DOHH2 (cell line): ENCODE measurements at regions not wholly inside any gene's neighbourhood (a gene's known extent, or its start where the extent isn't known, plus 50 kb on each side); places are given as distances from the start of the nearest gene placed in this dataset.
"Not testable (repeated sequence)": the region's sequence is repeated elsewhere in the genome, so short reads cannot be mapped to it uniquely, and the experiment has no call there.

Experiments
- H3F3A ChIP-seq: fragments of 200-600 bp; sonication (generic), shearing (Covaris generic); 2 replicates; pipeline ENCODE4 v1.6.0; 2016; ENCODE audit warnings: antibody characterized with exemption, mild to moderate bottlenecking; ENCODE audit not compliant: control insufficient read depth, insufficient read depth
- H3K27ac ChIP-seq: fragments of 200-600 bp; sonication (generic); 2 replicates; pipeline ENCODE4 v1.5.1; 2014; ENCODE audit warnings: low read depth, mild to moderate bottlenecking, low read length, moderate library complexity
- H3K27me3 ChIP-seq: fragments of 200-600 bp; sonication (generic); 2 replicates; pipeline ENCODE4 v1.6.1; 2014; ENCODE audit warnings: mild to moderate bottlenecking, low read length, mixed read lengths; ENCODE audit not compliant: control insufficient read depth
- H3K36me3 ChIP-seq: fragments of 200-600 bp; sonication (generic); 2 replicates; pipeline ENCODE4 v1.6.1; 2014; ENCODE audit warnings: mild to moderate bottlenecking, low read length, moderate library complexity, mixed read lengths; ENCODE audit not compliant: control insufficient read depth
- H3K4me1 ChIP-seq: fragments of 200-600 bp; sonication (generic); 2 replicates; pipeline ENCODE4 v1.6.1; 2014; ENCODE audit warnings: mild to moderate bottlenecking, low read length, mixed read lengths; ENCODE audit not compliant: control insufficient read depth
- H3K4me2 ChIP-seq: fragments of 200-600 bp; sonication (generic); 2 replicates; pipeline ENCODE4 v1.6.0; 2014; ENCODE audit warnings: mild to moderate bottlenecking, low read length, moderate library complexity
- H3K4me3 ChIP-seq: fragments of 200-600 bp; sonication (generic); 2 replicates; pipeline ENCODE4 v1.5.1; 2014; ENCODE audit warnings: mild to moderate bottlenecking, low read length, mixed read lengths
- H3K79me2 ChIP-seq: fragments of 200-600 bp; sonication (generic); 2 replicates; pipeline ENCODE4 v1.6.1; 2014; ENCODE audit warnings: mild to moderate bottlenecking, low read length, mixed read lengths; ENCODE audit not compliant: control insufficient read depth
- H3K9me2 ChIP-seq: fragments of 200-600 bp; sonication (generic); replicated peaks from 2 replicates; pipeline ENCODE4 v1.6.1; 2014; ENCODE audit warnings: mild to moderate bottlenecking, low read length, mixed read lengths; ENCODE audit not compliant: control insufficient read depth
- H3K9me3 ChIP-seq: fragments of 200-600 bp; sonication (generic); 2 replicates; pipeline ENCODE4 v1.6.1; 2014; ENCODE audit warnings: antibody characterized with exemption, low read length, mixed read lengths; ENCODE audit not compliant: control insufficient read depth, insufficient read depth
- H4K20me1 ChIP-seq: fragments of 200-600 bp; sonication (generic); 2 replicates; pipeline ENCODE4 v1.6.0; 2014; ENCODE audit warnings: low read depth, mild to moderate bottlenecking, antibody characterized with exemption, low read length, moderate library complexity; ENCODE audit not compliant: control insufficient read depth, insufficient read depth

GRCh38 chr1:146510248-146510983, 281.6 kb upstream of the NOTCH2NLA start:
- not testable (repeated sequence) for H3K4me1 ChIP-seq, H4K20me1 ChIP-seq, H3K9me2 ChIP-seq, H3F3A ChIP-seq, H3K79me2 ChIP-seq, H3K4me2 ChIP-seq, H3K9me3 ChIP-seq, H3K27ac ChIP-seq, H3K4me3 ChIP-seq, H3K36me3 ChIP-seq, H3K27me3 ChIP-seq

GRCh38 chr1:146504121-146504520, 275.3 kb upstream of the NOTCH2NLA start:
- not testable (repeated sequence) for H3K36me3 ChIP-seq, H3F3A ChIP-seq, H3K4me2 ChIP-seq, H3K27me3 ChIP-seq, H3K4me1 ChIP-seq, H3K9me2 ChIP-seq, H3K4me3 ChIP-seq, H3K9me3 ChIP-seq, H3K79me2 ChIP-seq, H3K27ac ChIP-seq, H4K20me1 ChIP-seq

DNA sequence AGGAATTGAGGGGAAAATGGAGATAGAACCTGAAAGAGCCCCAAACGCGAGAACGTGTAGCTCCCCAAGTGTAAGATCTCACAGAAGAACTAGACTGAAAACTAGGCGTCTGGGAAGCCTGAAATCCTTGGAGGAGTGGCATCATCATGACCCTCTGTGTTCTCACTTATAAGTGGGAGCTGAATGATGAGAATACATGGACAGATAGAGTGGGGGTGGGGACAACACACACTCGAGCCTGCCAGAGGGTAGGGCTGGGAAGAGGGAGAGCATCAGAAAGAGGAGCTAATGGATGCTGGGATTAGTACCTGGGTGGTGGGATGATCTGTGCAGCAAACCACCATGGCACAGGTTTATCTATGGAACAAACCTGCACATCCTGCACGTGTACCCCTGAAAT, 258.7 kb upstream of the NOTCH2NLA start:
- not testable (repeated sequence) for H3K4me2 ChIP-seq, H4K20me1 ChIP-seq

GRCh38 chr1:146487155-146487554, 258.3 kb upstream of the NOTCH2NLA start:
- H3K9me2 ChIP-seq, H3K79me2 ChIP-seq, H3K27me3 ChIP-seq, H3K4me3 ChIP-seq, H3K4me1 ChIP-seq, H3K9me3 ChIP-seq, H4K20me1 ChIP-seq, H3F3A ChIP-seq, H3K36me3 ChIP-seq, H3K4me2 ChIP-seq, H3K27ac ChIP-seq: not testable (repeated sequence)

More for the DNA sequence above, 258.7 kb upstream of the NOTCH2NLA start:
- not testable (repeated sequence) for H3K9me3 ChIP-seq, H3F3A ChIP-seq, H3K79me2 ChIP-seq, H3K27me3 ChIP-seq, H3K27ac ChIP-seq, H3K4me1 ChIP-seq, H3K4me3 ChIP-seq, H3K9me2 ChIP-seq, H3K36me3 ChIP-seq

- H3K9me3 ChIP-seq, H3K79me2 ChIP-seq, H4K20me1 ChIP-seq, H3K36me3 ChIP-seq, H3K9me2 ChIP-seq, H3F3A ChIP-seq, H3K4me2 ChIP-seq, H3K4me3 ChIP-seq, H3K27me3 ChIP-seq, H3K4me1 ChIP-seq, H3K27ac ChIP-seq: not testable (repeated sequence)
These were observed 257.6 kb upstream of the NOTCH2NLA start for GRCh38 chr1:146486300-146487014.

DNA sequence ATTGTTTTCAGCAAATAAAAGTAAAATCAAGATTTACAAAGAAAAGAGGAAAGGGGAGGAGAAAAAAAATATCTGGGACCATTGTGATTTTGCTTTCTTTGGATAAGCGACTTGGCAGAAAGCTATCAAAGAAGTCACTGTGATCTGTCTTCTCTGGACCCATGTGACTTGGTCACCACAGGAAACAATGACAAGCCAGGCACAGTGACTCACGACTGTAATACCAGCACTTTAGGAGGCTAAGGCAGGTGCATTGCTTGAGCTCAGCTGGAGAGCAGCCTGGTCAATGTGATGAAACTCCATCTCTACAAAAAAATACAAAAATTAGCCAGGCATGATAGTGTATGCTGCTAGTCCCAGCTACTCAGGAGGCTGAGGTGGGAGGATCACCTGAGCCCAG, 255.4 kb upstream of the NOTCH2NLA start:
- not testable (repeated sequence) for H3K4me3 ChIP-seq, H3K9me2 ChIP-seq, H3K9me3 ChIP-seq, H3K36me3 ChIP-seq, H3K79me2 ChIP-seq, H3K4me2 ChIP-seq, H3F3A ChIP-seq, H3K27me3 ChIP-seq, H3K4me1 ChIP-seq, H4K20me1 ChIP-seq, H3K27ac ChIP-seq

GRCh38 chr1:146479188-146479587, 250.4 kb upstream of the NOTCH2NLA start:
- not testable (repeated sequence) for H3K9me3 ChIP-seq, H3K27ac ChIP-seq, H4K20me1 ChIP-seq, H3K9me2 ChIP-seq, H3K4me3 ChIP-seq, H3K27me3 ChIP-seq, H3K36me3 ChIP-seq, H3F3A ChIP-seq, H3K4me1 ChIP-seq, H3K4me2 ChIP-seq, H3K79me2 ChIP-seq
